ENCODE measurements at regions not wholly inside any gene's neighbourhood (a gene's known extent, or its start where the extent isn't known, plus 50 kb on each side); places are given as distances from the start of the nearest gene placed in this dataset.

DNA sequence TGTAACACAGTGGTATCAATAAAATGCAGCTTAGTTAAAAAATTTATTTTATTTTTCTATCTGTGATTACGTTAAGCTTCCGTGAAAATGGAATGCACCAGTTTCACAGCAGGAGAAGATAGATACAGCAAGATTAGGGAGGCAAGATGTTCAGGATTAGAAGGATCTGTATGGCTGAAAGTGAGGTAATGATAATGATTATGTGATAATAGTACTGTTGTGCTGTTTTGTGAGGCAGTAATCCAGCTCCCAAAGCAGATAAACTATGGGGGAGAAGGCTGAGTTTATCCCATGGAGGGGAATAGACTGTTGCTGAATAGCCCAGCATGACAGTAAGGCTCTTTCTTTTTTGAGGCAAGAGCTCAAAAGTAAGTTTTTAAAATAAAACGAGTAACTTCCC, 216.1 kb upstream of the PRPS1L1 start:
- DNase-seq, result no peak

DNA sequence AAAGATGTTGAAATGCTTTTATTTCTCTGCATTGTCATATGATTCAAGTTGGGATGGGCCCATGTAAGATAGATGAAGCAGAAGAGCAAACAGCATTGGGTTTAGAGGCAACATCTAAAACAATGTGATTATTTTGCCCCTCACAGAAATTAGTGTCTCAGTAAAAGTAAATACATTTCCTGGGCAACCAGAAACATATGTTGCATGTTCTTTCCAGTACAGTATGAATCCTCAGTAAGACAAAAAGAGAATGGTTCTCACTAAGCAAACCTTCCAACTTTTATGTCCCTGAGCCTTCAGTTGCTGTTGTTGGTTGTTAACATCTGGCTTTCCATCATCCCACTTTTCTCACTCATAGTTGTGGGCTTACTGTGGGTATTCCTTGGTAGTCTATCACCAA, 222.5 kb upstream of the PRPS1L1 start:
- DNase-seq, result no peak

GRCh38 chr7:18257711-18258110, 230.1 kb upstream of the PRPS1L1 start:
- DNase-seq, result no peak

- no peak for DNase-seq
These were observed 233.5 kb upstream of the HDAC9 start for GRCh38 chr7:18262058-18262457.

- no peak for DNase-seq
These were observed 229.8 kb upstream of the HDAC9 start for GRCh38 chr7:18265611-18266281.

- DNase-seq, result no peak
These were observed 227.0 kb upstream of the HDAC9 start for GRCh38 chr7:18268571-18268970.

DNA sequence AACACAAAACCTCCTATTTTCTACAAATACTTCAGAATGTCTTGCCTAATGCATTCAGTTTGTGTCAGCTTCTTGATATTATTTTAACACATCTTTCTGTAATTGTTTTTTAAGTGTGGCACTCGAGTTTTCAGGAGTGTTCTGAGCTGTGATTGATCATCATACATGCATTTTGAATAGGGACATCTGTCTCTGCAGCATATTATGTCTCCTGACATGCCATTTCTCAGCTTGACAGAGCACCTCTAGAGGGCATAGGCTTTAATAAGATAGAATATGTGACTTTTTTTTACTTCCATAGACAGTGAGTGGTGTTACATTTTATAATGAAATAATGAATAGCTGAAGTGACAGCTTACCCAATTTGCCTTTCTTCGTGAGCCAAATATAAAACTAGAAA, 219.2 kb upstream of the HDAC9 start:
- DNase-seq, result no peak

- DNase-seq, result peak; percentile 6 to 12
These were observed 217.2 kb upstream of the HDAC9 start for GRCh38 chr7:18278316-18278715.

DNA sequence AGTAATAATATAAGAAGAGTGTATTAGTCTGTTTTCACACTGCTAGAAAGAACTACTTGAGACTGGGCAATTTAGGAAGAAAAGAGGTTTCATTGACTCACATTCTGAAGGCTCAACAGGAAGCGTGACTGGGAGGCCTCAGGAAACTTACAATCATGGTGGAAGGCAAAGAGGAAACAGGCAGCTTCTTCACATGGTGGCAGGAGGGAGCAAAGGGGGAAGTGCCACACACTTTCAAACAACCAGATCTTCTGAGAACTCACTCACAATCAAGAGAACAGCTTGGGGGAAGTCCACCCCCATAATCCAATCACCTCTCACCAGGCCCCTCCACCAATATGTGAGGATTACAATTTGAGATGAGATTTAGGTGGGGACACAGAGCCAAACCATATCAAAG, 212.5 kb upstream of the HDAC9 start:
- no peak for DNase-seq

- no peak for DNase-seq
These were observed 208.1 kb upstream of the HDAC9 start for GRCh38 chr7:18287482-18287881.

DNA sequence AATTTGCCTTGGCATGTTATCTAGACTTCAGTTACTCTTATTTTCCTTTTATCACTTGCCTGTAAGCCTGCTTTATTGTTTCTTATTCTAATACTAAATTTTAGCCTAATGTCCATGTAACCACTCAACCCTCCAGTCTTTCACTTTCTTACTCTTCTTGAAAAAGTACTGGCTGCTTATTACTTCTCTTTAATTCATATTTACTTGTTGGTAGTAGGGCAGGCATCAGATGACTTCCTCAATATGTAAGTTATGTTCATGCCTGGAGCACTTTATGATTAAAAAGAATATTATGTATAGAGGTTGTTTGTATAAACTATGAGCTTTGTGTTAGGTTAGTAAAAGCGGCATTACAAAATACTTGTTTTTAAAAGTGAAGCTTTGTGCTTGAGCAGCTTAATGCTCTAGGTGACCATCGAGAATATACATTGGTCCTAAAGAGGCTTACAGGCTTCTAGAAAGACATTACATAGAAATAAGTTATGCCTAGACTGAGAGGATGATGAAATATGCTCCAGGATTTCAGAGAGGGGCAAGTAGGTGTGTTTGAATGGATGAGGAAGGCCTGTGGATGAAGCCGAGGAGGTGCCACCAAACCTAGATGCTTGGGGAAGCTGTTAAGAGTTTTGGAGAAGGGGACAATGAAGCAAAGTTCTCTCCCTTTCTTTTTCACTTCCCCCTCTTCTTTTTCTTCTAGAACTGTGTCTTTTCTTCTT, 207.1 kb upstream of the HDAC9 start:
- no peak for DNase-seq

- no peak for DNase-seq
These were observed 205.8 kb upstream of the HDAC9 start for GRCh38 chr7:18289788-18290187.

DNA sequence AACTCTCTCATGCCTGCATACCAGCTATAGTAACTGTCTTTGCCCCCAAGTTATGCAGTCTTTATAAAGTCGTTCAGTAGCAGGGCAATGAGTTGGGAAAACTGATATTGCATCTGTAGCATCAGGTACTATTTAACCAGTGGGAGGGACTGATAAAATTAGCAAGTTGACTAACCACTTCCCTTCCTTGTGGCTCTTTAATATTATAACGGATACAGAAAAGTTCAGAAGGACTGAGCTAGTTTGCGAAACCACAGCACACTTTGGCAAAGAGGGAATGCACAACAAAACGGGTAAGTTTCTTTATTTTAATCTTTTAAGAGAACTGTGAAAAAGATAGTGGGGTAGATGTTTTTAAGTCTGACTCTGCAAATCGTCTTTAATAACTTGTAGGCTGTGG, 205.3 kb upstream of the HDAC9 start:
- no peak for DNase-seq

DNA sequence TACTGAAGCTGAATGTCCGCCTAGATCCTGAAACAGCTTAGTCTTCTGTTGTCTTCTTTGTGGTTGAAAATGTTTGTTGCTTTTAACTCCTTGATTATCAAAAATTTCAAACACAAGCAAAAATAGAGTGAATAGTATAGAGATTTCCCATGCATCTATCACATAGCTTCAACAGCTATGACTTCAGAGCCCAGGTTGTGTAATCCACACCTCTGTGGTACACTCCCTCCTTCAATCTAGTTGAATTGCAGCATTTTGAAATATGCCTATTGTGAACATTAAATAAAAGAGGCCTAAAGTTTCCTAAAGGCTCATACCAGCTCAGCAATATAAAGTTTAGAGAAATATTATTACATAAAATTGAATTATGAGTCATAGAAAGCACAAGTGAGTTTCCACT, 204.7 kb upstream of the HDAC9 start:
- DNase-seq, result no peak

DNA sequence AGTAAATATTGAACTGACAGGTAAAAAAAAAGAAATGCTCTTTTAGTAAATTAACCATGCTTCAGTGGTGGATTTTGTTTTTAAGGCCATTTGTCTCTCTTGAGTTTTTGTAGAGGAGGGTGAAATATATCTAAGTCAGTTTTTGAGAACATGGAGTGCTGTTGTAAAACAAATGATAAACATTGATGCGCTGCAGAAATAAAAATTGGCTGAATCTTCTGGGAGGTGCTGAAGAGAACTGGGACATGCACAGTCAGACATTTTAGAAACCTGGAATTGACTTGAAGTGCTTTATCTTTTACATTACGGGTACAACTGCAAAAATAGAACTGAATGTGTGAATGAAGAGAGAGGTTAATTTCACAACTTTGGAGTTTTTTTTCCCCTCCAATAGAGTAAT, 203.0 kb upstream of the HDAC9 start:
- DNase-seq, result no peak

- DNase-seq, result no peak
These were observed 201.8 kb upstream of the HDAC9 start for GRCh38 chr7:18293759-18294158.

DNA sequence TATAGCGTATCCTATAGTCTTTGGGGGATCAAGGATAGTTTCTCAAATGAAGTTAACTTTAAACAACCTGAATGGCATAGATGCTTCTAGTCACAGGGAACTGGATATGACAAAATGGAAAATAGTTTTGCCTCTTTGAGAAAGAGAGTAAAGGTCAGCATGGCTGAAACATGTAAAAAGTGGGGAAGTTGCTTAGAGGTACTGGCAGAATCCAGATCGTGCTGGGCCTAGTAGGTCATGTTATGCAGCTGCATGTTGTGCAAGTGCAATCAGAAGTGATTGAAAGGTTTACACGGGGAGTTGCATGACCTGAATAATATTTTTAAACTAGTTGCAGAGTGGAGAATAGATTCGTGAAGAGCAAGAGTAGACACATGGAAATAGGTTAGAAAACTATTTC, 201.1 kb upstream of the HDAC9 start:
- DNase-seq, result no peak

- DNase-seq, result no peak
These were observed 199.6 kb upstream of the HDAC9 start for GRCh38 chr7:18295781-18296423.

- no peak for DNase-seq
These were observed 193.5 kb upstream of the HDAC9 start for GRCh38 chr7:18302097-18302496.

- DNase-seq, result no peak
These were observed 189.7 kb upstream of the HDAC9 start for GRCh38 chr7:18305866-18306265.

- no peak for DNase-seq
These were observed 188.9 kb upstream of the HDAC9 start for GRCh38 chr7:18306696-18307095.

GRCh38 chr7:18308938-18309337, 186.6 kb upstream of the HDAC9 start:
- no peak for DNase-seq

DNA sequence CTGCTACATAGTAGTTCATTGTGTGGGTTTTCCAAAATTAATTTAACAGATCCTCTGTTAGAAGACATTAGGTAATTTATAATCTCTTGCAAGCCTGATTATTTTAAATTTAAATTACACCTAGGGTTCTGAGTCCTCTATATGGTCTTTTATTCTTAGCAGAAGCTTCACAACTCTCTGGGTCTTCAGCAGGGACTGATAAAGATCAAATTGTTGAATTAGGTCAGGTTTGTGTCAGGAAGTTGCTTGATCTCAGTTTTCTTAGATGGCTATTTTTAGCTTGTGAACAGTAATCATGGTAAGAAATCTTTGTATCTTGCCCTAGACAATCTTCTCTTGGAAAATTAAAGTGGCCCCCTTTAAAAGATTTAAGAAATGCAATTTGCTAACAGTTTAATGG, 183.1 kb upstream of the HDAC9 start:
- DNase-seq, result no peak

Data from right lung (tissue), 2 donors.